MCF 10A (cell line): ENCODE measurements at regions not wholly inside any gene's neighbourhood (a gene's known extent, or its start where the extent isn't known, plus 50 kb on each side); places are given as distances from the start of the nearest gene placed in this dataset.

ENCODE experiments used
- BruUV-seq: library from RNA; stranded (reverse); fragments of 400-500 nt; replicated peaks from 2 replicates; lab custom pipeline; 2021; lab: Mats Ljungman, UMichigan
- CTCF ChIA-PET: fragments of 300-600 bp; sonication (Branson Sonifier 250); formaldehyde crosslinking; extraction: SDS; loops from one replicate; lab custom pipeline; 2021; ENCODE audit warnings: antibody characterized with exemption, inconsistent platforms; lab: Yijun Ruan, JAX
- POLR2A ChIA-PET: fragments of 300-600, 350-650 bp; sonication (Branson Sonifier 250); formaldehyde crosslinking; extraction: SDS; loops from one replicate; lab custom pipeline; 2020; ENCODE audit warnings: antibody characterized with exemption, inconsistent platforms; lab: Yijun Ruan, JAX
- DNase-seq: peaks from one replicate; pipeline ENCODE4 v3.0.0-alpha.2; 2018; ENCODE audit not compliant: unreplicated experiment
- H3K27ac Mint-ChIP-seq: one replicate; pipeline ENCODE4 v1.8.0; 2022; ENCODE audit warnings: mild to moderate bottlenecking, low read depth, mixed read lengths; ENCODE audit not compliant: unreplicated experiment
- H3K27me3 Mint-ChIP-seq: one replicate; pipeline ENCODE4 v1.8.0; 2022; ENCODE audit warnings: mixed read lengths; ENCODE audit not compliant: insufficient read depth, unreplicated experiment
- H3K36me3 Mint-ChIP-seq: one replicate; pipeline ENCODE4 v1.8.0; 2022; ENCODE audit warnings: mild to moderate bottlenecking, moderate library complexity, mixed read lengths; ENCODE audit not compliant: insufficient read depth, unreplicated experiment
- H3K4me1 Mint-ChIP-seq: one replicate; pipeline ENCODE4 v1.8.0; 2022; ENCODE audit warnings: mixed read lengths; ENCODE audit not compliant: insufficient read depth, unreplicated experiment
- H3K4me3 Mint-ChIP-seq: one replicate; pipeline ENCODE4 v1.8.0; 2022; ENCODE audit warnings: mild to moderate bottlenecking, moderate library complexity, mixed read lengths; ENCODE audit not compliant: unreplicated experiment
- H3K9me3 Mint-ChIP-seq: one replicate; pipeline ENCODE4 v1.8.0; 2022; ENCODE audit warnings: mixed read lengths; ENCODE audit not compliant: unreplicated experiment
- CTCF ChIP-seq: fragments of 200-600 bp; IDR thresholded peaks from one replicate; pipeline ENCODE4 v1.8.0; 2022; ENCODE audit warnings: antibody characterized with exemption, mild to moderate bottlenecking; ENCODE audit not compliant: unreplicated experiment
- intact Hi-C: fragments of 100-400 bp; cut with micrococcal nuclease; formaldehyde crosslinking; loops from 2 replicates; pipeline ENCODE4 v1.14.1; 2022

DNA sequence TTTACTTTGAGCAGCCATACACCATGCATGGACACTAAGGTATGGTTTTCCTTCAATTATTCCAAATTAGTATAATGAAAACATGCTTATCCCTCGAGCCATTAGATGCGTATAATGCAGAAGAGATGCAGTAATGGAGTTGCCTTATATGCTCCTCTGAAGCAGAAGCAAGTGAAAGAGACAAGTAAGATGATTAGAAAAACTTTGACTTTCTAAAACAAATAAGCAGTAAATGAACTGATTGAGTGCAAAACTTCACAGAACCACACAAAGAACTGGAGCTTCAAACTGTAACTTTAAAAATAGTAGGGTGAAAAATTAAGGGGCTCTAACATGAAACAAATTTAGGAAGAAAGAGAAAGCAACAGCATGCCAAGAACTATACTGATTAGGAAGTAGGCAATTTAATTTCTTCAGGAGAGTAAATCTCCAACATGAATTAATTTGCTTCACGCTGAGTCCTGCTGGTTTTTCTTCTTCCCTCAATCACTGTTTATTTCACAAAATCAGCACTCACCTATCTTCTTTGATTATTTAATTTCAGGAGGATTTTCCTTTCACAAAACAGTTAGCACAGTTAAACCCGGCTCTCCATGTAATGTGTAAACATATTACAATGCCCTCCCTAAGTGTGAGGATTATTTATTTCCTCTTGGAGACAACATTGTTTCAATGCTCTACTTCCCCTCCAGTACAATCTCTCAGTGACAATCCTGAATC lies 90.3 kb upstream of the PAM start:
- H3K27me3 Mint-ChIP-seq = no peaks in the 10 kb centered on the region

DNA sequence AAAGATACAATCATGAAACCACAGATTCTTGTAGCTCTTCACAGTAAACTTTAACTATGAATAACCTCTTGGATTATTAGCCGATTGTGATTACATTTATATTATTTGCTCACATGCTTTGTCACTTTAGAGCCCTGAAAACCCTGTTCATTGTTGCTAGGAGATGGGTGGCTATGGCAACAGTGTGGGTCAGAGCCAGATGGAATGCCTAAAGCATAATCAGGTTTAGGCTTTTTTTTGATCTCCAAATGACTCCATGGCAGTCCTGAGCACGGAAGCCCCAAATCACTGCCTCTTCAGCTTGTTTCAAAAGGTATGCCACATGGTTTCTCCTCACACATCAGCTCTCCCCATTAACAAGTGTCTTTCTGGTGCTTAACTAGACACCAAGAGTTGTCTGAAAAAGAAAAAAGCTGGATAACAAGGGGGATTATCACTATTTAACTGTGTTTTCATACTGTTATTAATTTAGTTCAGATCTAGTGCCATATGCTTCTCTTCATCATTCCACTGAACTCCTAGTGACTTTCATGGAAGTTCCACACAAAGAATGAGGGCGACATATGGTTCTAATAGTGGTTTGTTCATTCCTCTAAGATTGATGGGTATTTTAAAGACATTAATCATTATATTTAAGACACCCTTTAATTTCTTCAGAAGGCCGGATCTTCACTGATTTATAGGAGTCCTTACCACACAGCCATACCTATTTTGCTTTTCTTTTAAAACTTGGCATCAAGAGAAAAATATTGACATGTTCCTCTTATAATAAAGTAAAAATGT lies 88.8 kb upstream of the PAM start:
- Mint-ChIP-seq H3K27ac (no peak overlapping the region), H3K4me3 (no peak overlapping the region), H3K27me3 (no peaks in the 10 kb centered on the region), H3K9me3 (no peaks in the 10 kb centered on the region), H3K36me3 (no peaks in the 10 kb centered on the region), H3K4me1 (no peaks in the 10 kb centered on the region)
- BruUV-seq = no TSS peak
- ChIA-PET CTCF (interaction anchor here (0.9 to 1.2 kb wide), 2 partner anchors 15 to 81 kb away, joined by 3 to 4 read pairs; no protein-coding TSS in a partner anchor), POLR2A (no interaction called here)
- TF ChIP-seq CTCF = no peak
- intact Hi-C loops = no loop called here
- no peak for DNase-seq

More for the DNA sequence above, 90.3 kb upstream of the PAM start:
- Mint-ChIP-seq H3K36me3 (no peaks in the 10 kb centered on the region), H3K27ac (no peak overlapping the region), H3K4me3 (no peak overlapping the region), H3K4me1 (no peaks in the 10 kb centered on the region), H3K9me3 (no peaks in the 10 kb centered on the region)
- ChIA-PET POLR2A (interaction anchor here (0.9 kb wide), 1 partner anchor 91 kb away, joined by 9 read pairs; no protein-coding TSS in a partner anchor), CTCF (interaction anchor here (0.6 to 1.3 kb wide), 4 partner anchors 11 to 135 kb away, joined by 3 to 4 read pairs (median 4); no protein-coding TSS in a partner anchor)
- no peak for DNase-seq
- no TSS peak for BruUV-seq
- TF ChIP-seq CTCF = no peak
- intact Hi-C loops = no loop called here

DNA sequence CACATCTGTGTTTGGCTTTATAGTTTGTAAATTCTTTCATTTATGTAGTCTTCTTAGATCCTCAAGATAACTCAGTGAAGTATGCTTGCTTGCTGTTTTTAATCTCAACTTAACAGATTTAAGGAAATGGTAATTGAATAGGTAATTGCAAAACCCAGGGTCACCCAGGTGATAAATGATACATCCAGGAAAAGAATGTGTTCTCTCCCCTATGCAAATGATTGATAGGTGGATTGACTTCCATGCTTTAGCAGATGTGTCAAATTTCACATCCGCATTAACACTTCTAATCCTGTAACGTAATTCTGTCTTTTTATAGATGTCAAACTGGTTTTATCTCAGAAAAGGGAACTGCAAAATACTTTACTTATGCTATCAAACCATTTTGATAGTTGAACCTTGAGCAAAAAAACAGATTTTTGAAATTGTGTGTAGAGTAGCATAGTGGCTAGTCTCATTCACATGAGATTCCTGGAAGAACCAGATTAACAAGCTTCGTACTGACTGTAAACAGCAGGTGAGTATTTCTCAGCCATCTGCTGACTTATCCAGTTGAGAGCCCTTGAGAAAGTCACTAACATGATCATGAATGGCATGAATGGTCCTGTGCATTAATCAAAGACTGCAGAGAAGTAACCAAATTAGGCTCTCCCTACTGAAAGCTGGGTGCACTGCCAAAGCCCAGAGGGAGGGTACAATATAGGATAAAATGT lies 86.7 kb upstream of the PAM start:
- ChIA-PET CTCF (interaction anchor here (0.8 to 1.7 kb wide), 3 partner anchors 84 to 130 kb away, joined by 3 to 4 read pairs (median 3); no protein-coding TSS in a partner anchor), POLR2A (no interaction called here)
- Mint-ChIP-seq H3K4me3 (no peak overlapping the region), H3K36me3 (no peaks in the 10 kb centered on the region), H3K4me1 (no peaks in the 10 kb centered on the region), H3K27me3 (no peaks in the 10 kb centered on the region), H3K9me3 (no peaks in the 10 kb centered on the region), H3K27ac (no peak overlapping the region)
- no TSS peak for BruUV-seq
- no peak for TF ChIP-seq CTCF
- intact Hi-C loops = no loop called here
- DNase-seq = no peak
